ENCODE measurements at regions not wholly inside any gene's neighbourhood (a gene's known extent, or its start where the extent isn't known, plus 50 kb on each side); places are given as distances from the start of the nearest gene placed in this dataset.

GRCh38 chr14:104377256-104377655 lies 202.3 kb upstream of the C14orf180 start:
- intact Hi-C loops (cut with micrococcal nuclease; ENCODE audit: unreplicated experiment), result no loop called here
- BruUV-seq (replicated peaks), result no TSS peak

GRCh38 chr14:104378698-104379113 lies 200.9 kb upstream of the C14orf180 start:
- no TSS peak for BruUV-seq (replicated peaks)
- H3K4me2 ChIP-seq, result no peak overlapping the region
- H3K9me2 ChIP-seq (ENCODE audit: insufficient read depth), result no peaks in the 10 kb centered on the region

More at GRCh38 chr14:104377256-104377655, 202.3 kb upstream of the C14orf180 start:
- TF ChIP-seq CTCF (conservative IDR thresholded peaks at IDR 0.05) (no peak), EZH2 (IDR thresholded peaks at IDR 0.05; ENCODE audit: low read depth) (no peak)
- POLR2A ChIA-PET (ENCODE audit: unreplicated experiment), result no interaction called here
- Histone ChIP-seq H2AFZ (no peak overlapping the region), H3F3A (ENCODE audit: insufficient read depth, low read depth) (no peaks in the 10 kb centered on the region), H3K27ac (no peak overlapping the region), H4K20me1 (ENCODE audit: insufficient read depth) (peaks cover 5% of the 10 kb centered on the region; the same call in 1 of the 2 replicates), H3K79me2 (ENCODE audit: low read depth) (no peaks in the 10 kb centered on the region), H3K4me1 (replicated peaks; ENCODE audit: insufficient read depth) (no peaks in the 10 kb centered on the region), H3K9me3 (ENCODE audit: insufficient read depth, low read depth) (no peaks in the 10 kb centered on the region), H3K4me2 (no peak overlapping the region), H3K36me3 (ENCODE audit: low read depth) (no peaks in the 10 kb centered on the region), H3K9me2 (ENCODE audit: insufficient read depth) (no peaks in the 10 kb centered on the region), H3K27me3 (ENCODE audit: insufficient read depth, low read depth) (peaks cover 97% of the 10 kb centered on the region), H3K4me3 (no peak overlapping the region)
- CTCF ChIA-PET, result no interaction called here
- no peak for DNase-seq

GRCh38 chr14:104382361-104383087 lies 197.0 kb upstream of the C14orf180 start:
- H3K9me3 ChIP-seq (ENCODE audit: insufficient read depth, low read depth), result no peaks in the 10 kb centered on the region
- no peak for TF ChIP-seq EZH2 (IDR thresholded peaks at IDR 0.05; ENCODE audit: low read depth)
- TF ChIP-seq CTCF (conservative IDR thresholded peaks at IDR 0.05), result no peak
- H3F3A ChIP-seq (ENCODE audit: insufficient read depth, low read depth), result no peaks in the 10 kb centered on the region
- H3K79me2 ChIP-seq (ENCODE audit: low read depth), result no peaks in the 10 kb centered on the region
- H3K27ac ChIP-seq, result no peak overlapping the region
- H3K4me3 ChIP-seq, result no peak overlapping the region
- H3K4me1 ChIP-seq (replicated peaks; ENCODE audit: insufficient read depth), result no peaks in the 10 kb centered on the region
- no peaks in the 10 kb centered on the region for H3K9me2 ChIP-seq (ENCODE audit: insufficient read depth)
- peaks cover 5% of the 10 kb centered on the region; the same call in 1 of the 2 replicates for H4K20me1 ChIP-seq (ENCODE audit: insufficient read depth)
- no peak overlapping the region for H2AFZ ChIP-seq
- no peaks in the 10 kb centered on the region for H3K36me3 ChIP-seq (ENCODE audit: low read depth)
- peaks cover 100% of the 10 kb centered on the region for H3K27me3 ChIP-seq (ENCODE audit: insufficient read depth, low read depth)
- CTCF ChIA-PET, result interaction anchor here (0.6 kb wide), 1 partner anchor 247 kb away, joined by 4 read pairs; no protein-coding TSS in a partner anchor
- DNase-seq, result no peak
- intact Hi-C loops (cut with micrococcal nuclease; ENCODE audit: unreplicated experiment), result no loop called here
- no peak overlapping the region for H3K4me2 ChIP-seq
- POLR2A ChIA-PET (ENCODE audit: unreplicated experiment), result no interaction called here
- no TSS peak for BruUV-seq (replicated peaks)

More at GRCh38 chr14:104378698-104379113, 200.9 kb upstream of the C14orf180 start:
- Histone ChIP-seq H3F3A (ENCODE audit: insufficient read depth, low read depth) (no peaks in the 10 kb centered on the region), H3K4me3 (no peak overlapping the region), H3K4me1 (replicated peaks; ENCODE audit: insufficient read depth) (no peaks in the 10 kb centered on the region), H3K9me3 (ENCODE audit: insufficient read depth, low read depth) (no peaks in the 10 kb centered on the region), H2AFZ (no peak overlapping the region), H4K20me1 (ENCODE audit: insufficient read depth) (peaks cover 5% of the 10 kb centered on the region; the same call in 1 of the 2 replicates), H3K27me3 (ENCODE audit: insufficient read depth, low read depth) (peaks cover 97% of the 10 kb centered on the region), H3K27ac (no peak overlapping the region), H3K79me2 (ENCODE audit: low read depth) (no peaks in the 10 kb centered on the region), H3K36me3 (ENCODE audit: low read depth) (no peaks in the 10 kb centered on the region)
- CTCF ChIA-PET, result no interaction called here
- intact Hi-C loops (cut with micrococcal nuclease; ENCODE audit: unreplicated experiment), result no loop called here
- DNase-seq, result no peak
- POLR2A ChIA-PET (ENCODE audit: unreplicated experiment), result no interaction called here
- TF ChIP-seq EZH2 (IDR thresholded peaks at IDR 0.05; ENCODE audit: low read depth) (no peak), CTCF (conservative IDR thresholded peaks at IDR 0.05) (no peak)
